ENCODE measurements at regions not wholly inside any gene's neighbourhood (a gene's known extent, or its start where the extent isn't known, plus 50 kb on each side); places are given as distances from the start of the nearest gene placed in this dataset.
"Not testable (repeated sequence)": the region's sequence is repeated elsewhere in the genome, so short reads cannot be mapped to it uniquely, and the experiment has no call there.

DNA sequence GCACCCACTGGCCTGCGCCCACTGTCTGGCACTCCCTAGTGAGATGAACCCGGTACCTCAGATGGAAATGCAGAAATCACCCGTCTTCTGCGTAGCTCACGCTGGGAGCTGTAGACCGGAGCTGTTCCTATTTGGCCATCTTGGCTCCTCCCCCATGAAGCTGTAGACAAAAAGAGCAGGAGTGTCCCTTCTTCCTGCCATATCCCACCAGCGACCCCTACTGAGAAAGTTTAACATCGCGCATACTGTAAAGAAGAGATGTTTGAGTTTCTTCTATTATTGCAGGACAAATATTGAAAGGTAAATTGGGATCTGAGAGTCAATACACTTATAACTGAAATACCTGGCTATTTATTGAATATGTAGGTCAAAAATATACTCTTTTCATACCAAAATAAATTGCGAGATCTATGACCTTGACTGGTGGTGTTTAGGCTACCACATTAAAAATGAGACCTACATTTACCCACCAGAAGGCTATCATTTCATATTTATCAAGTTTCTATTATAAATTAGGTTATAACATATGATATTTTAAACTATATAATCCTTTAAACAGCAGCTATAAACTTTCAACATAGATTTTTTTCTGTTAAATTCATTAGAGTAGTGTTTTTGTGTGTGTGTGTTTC lies 586.3 kb downstream of the HTR1B start:
- Mint-ChIP-seq H3K27ac (ENCODE audit: unreplicated experiment) (peak overlapping the region; percentile 91), H3K27me3 (ENCODE audit: low read depth) (peaks cover 4% of the 10 kb centered on the region), H3K36me3 (ENCODE audit: low read depth) (peaks cover 21% of the 10 kb centered on the region), H3K4me1 (peaks cover 5% of the 10 kb centered on the region), H3K4me3 (peak overlapping the region; percentile 97), H3K9me3 (peaks cover 28% of the 10 kb centered on the region)
- DNase-seq (ENCODE audit: low read depth, low spot score), result peak; percentile 70
- TF ChIP-seq, protein P1, sequence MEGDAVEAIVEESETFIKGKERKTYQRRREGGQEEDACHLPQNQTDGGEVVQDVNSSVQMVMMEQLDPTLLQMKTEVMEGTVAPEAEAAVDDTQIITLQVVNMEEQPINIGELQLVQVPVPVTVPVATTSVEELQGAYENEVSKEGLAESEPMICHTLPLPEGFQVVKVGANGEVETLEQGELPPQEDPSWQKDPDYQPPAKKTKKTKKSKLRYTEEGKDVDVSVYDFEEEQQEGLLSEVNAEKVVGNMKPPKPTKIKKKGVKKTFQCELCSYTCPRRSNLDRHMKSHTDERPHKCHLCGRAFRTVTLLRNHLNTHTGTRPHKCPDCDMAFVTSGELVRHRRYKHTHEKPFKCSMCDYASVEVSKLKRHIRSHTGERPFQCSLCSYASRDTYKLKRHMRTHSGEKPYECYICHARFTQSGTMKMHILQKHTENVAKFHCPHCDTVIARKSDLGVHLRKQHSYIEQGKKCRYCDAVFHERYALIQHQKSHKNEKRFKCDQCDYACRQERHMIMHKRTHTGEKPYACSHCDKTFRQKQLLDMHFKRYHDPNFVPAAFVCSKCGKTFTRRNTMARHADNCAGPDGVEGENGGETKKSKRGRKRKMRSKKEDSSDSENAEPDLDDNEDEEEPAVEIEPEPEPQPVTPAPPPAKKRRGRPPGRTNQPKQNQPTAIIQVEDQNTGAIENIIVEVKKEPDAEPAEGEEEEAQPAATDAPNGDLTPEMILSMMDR (conservative IDR thresholded peaks at IDR 0.05), result peak; percentile 79

DNA sequence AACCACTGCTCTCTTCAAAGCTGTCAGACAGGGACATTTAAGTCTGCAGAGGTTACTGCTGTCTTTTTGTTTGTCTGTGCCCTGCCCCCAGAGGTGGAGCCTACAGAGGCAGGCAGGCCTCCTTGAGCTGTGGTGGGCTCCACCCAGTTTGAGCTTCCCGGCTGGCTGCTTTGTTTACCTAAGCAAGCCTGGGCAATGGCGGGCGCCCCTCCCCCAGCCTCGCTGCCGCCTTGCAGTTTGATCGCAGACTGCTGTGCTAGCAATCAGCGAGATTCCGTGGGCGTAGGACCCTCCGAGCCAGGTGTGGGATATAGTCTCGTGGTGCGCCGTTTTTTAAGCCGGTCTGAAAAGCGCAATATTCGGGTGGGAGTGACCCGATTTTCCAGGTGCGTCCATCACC lies 586.9 kb downstream of the HTR1B start:
- H3K4me1 Mint-ChIP-seq; H3K27me3 Mint-ChIP-seq (ENCODE audit: low read depth); H3K27ac Mint-ChIP-seq (ENCODE audit: unreplicated experiment): not testable (repeated sequence)
- DNase-seq (ENCODE audit: low read depth, low spot score), result peak; percentile 19
- peaks cover 27% of the 10 kb centered on the region for H3K9me3 Mint-ChIP-seq
- H3K36me3 Mint-ChIP-seq (ENCODE audit: low read depth), result peaks cover 21% of the 10 kb centered on the region
- H3K4me3 Mint-ChIP-seq, result peak overlapping the region; percentile 97

DNA sequence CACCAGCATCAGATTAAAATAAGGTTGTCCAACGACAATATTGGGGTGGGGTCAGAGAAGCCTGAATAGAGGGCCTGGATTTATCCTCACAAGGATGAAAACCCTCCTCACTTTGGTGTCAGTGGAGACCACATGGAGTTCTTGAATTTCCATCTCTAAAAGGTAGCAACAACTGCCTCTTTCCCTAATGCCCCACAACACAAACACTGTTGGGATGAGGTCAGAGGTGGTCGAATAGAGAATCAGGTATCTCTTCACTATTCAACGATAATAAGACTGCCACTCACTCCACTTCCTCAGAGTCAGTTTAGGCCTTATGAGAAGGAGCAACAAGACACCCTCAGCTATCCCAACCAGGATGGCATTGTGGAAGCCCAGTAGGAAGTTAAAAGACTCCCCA lies 596.1 kb downstream of the HTR1B start:
- H3K4me1 Mint-ChIP-seq, result no peaks in the 10 kb centered on the region
- H3K9me3 Mint-ChIP-seq, result peaks cover 1% of the 10 kb centered on the region
- peaks cover 4% of the 10 kb centered on the region for H3K36me3 Mint-ChIP-seq (ENCODE audit: low read depth)
- H3K27me3 Mint-ChIP-seq (ENCODE audit: low read depth), result no peaks in the 10 kb centered on the region
- H3K4me3 Mint-ChIP-seq, result no peak overlapping the region
- H3K27ac Mint-ChIP-seq (ENCODE audit: unreplicated experiment), result no peak overlapping the region
- TF ChIP-seq, protein P1 (conservative IDR thresholded peaks at IDR 0.05), result no peak
- DNase-seq (ENCODE audit: low read depth, low spot score), result no peak

DNA sequence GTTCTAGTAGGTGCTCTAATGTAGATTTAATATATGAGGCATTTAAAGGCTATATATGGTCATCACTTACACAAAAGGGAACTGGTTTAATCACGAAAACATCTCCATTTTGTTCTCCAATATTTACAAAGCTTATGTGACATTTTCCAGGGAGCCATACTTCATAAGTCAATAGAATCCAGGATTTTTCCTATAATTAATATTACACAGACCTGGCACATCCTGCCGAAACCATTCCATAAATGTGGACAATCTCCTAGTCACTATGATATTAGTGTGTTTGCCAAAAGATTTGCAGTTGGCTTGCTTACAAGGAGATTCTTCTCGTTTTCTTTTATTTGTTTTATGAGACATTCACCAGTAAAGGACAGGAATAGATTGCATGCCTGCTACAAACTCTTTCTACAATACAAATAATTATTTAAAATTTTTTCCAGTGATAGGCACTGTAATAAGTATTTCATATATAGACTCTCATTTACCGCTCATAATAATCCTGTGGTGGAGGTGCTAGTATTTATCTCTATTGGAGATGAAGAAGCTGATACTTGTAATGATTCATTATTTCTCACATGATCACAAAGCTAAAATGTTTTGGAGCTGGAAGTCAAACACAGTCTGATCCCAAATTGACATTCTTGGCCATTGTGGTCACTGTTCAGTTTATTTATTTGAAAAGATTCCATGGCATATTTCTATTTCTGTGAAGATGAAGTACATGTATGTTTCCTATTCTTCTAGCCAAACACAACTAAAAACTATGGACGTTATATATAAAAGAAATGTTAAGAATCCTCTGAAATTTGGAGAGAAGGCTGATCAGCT lies 597.0 kb downstream of the HTR1B start:
- Mint-ChIP-seq H3K36me3 (ENCODE audit: low read depth) (peaks cover 2% of the 10 kb centered on the region), H3K4me1 (no peaks in the 10 kb centered on the region), H3K27me3 (ENCODE audit: low read depth) (no peaks in the 10 kb centered on the region), H3K9me3 (no peaks in the 10 kb centered on the region), H3K4me3 (no peak overlapping the region), H3K27ac (ENCODE audit: unreplicated experiment) (no peak overlapping the region)
- no peak for DNase-seq (ENCODE audit: low read depth, low spot score)
- TF ChIP-seq, protein P1 (conservative IDR thresholded peaks at IDR 0.05), result no peak

DNA sequence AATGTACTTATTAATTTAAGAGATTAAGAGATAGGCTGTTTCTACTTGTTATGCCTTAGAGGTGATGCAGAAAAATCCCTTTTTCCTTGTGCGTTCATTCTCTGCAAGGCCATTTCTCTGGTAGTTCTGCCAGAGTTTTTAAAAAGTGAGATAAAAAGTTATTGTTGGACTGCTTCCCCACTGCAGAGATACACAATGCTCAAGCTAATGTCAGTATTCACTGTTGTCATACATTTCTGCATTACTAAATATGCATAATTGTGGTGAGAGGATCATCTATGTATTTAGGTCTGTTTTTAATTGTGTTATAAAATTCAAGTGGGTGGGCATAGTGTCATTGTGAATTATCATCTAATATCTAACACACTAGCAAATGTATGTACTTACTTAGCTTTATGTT lies 600.4 kb downstream of the HTR1B start:
- H3K27me3 Mint-ChIP-seq (ENCODE audit: low read depth), result no peaks in the 10 kb centered on the region
- no peak overlapping the region for H3K4me3 Mint-ChIP-seq
- no peaks in the 10 kb centered on the region for H3K36me3 Mint-ChIP-seq (ENCODE audit: low read depth)
- no peaks in the 10 kb centered on the region for H3K4me1 Mint-ChIP-seq
- no peaks in the 10 kb centered on the region for H3K9me3 Mint-ChIP-seq
- H3K27ac Mint-ChIP-seq (ENCODE audit: unreplicated experiment), result no peak overlapping the region
- no peak for DNase-seq (ENCODE audit: low read depth, low spot score)
- TF ChIP-seq, protein P1 (conservative IDR thresholded peaks at IDR 0.05), result no peak

DNA sequence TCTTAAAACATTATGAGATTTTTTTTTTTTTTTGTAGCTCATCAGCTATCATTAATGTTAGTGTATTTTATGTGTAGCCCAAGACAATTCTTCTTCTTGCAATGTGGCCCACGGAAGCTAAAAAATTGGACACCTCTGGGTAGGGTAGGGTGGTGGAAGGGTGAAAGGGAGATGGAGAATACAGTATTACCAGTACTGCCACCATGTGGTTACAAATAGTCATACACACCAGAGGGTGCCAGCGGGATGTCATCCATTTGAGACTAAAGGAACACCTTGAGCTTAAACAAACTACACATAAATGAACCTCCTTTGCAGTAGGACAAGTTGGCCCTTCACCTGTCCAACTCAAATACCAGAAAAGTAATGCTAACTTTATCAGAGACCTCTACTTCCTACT lies 601.9 kb downstream of the HTR1B start:
- Mint-ChIP-seq H3K4me1 (no peaks in the 10 kb centered on the region), H3K4me3 (no peak overlapping the region), H3K27ac (ENCODE audit: unreplicated experiment) (no peak overlapping the region), H3K27me3 (ENCODE audit: low read depth) (no peaks in the 10 kb centered on the region), H3K36me3 (ENCODE audit: low read depth) (no peaks in the 10 kb centered on the region), H3K9me3 (no peaks in the 10 kb centered on the region)
- DNase-seq (ENCODE audit: low read depth, low spot score), result no peak
- TF ChIP-seq, protein P1 (conservative IDR thresholded peaks at IDR 0.05), result peak; percentile 58

All from neural crest cell (in vitro differentiated cells).